K562 (cell line): ENCODE measurements at regions not wholly inside any gene's neighbourhood (a gene's known extent, or its start where the extent isn't known, plus 50 kb on each side); places are given as distances from the start of the nearest gene placed in this dataset.

Source experiments
- ATAC-seq: fragments of 200-7000 bp; cut with Tn5 transposase; 3 replicates; pipeline ENCODE4 v1.9.1; 2020; ENCODE audit warnings: moderate library complexity
- BruUV-seq: library from RNA; stranded (reverse); fragments of 400-500 nt; replicated peaks from 2 replicates; lab custom pipeline; 2021; lab: Mats Ljungman, UMichigan
- CTCF ChIA-PET: fragments of 300-600 bp; formaldehyde crosslinking; extraction: SDS; loops from one replicate; lab custom pipeline; 2021; ENCODE audit warnings: low intra/inter-chr PET ratio; lab: Yijun Ruan, JAX
- POLR2A ChIA-PET: fragments of 300-600, 350-650 bp; sonication (Branson Sonifier 250); formaldehyde crosslinking; extraction: SDS; loops from one replicate; lab custom pipeline; 2021; ENCODE audit warnings: antibody characterized with exemption, inconsistent platforms; lab: Yijun Ruan, JAX
- DNase-seq, 4 experiments: peaks; one replicate each; pipeline versions ENCODE4 v3.0.0 to v3.0.0-alpha.2; 2011 to 2018; ENCODE audit warnings: low spot score in 3 of 4, mixed read lengths in 3 of 4; ENCODE audit errors: extremely low read depth in 1 of 4
- FAIRE-seq: peaks from 2 replicates; lab custom pipeline; 2011; peaks lifted over from hg19 to GRCh38; lab: Jason Lieb, UNC
- H2AFZ ChIP-seq: 2 replicates; pipeline ENCODE4 v1.6.0; 2011; ENCODE audit warnings: low read depth, low read length, control low read depth, inconsistent platforms
- H3K27ac ChIP-seq: fragments of 200-600 bp; 3 replicates; pipeline ENCODE4 v1.8.0; 2011; ENCODE audit warnings: low read depth, mild to moderate bottlenecking, control low read depth, inconsistent platforms, low read length, moderate library complexity, mixed read lengths; ENCODE audit errors: extremely low read depth
- H3K27me3 ChIP-seq, 2 experiments: fragments of 300-600 bp in 1 of 2; 2 replicates in 1 of 2; 3 replicates in 1 of 2; pipeline versions ENCODE4 v1.6.0 to v1.8.0; 2011; ENCODE audit warnings: inconsistent platforms in 2 of 2, low read length in 2 of 2, mild to moderate bottlenecking in 1 of 2, mixed read lengths in 1 of 2, moderate library complexity in 1 of 2; ENCODE audit not compliant: control insufficient read depth in 2 of 2, insufficient read depth in 2 of 2
- H3K36me3 ChIP-seq: fragments of 300-600 bp; 3 replicates; pipeline ENCODE4 v1.8.0; 2011; ENCODE audit warnings: mild to moderate bottlenecking, low read length, inconsistent platforms; ENCODE audit not compliant: control insufficient read depth, insufficient read depth
- H3K4me1 ChIP-seq, 2 experiments: fragments of 200-600 bp in 1 of 2; replicated peaks in 1 of 2; 2 replicates in 1 of 2; 3 replicates in 1 of 2; pipeline versions ENCODE4 v1.5.1 to v1.8.0; 2011; ENCODE audit warnings: inconsistent platforms in 2 of 2, low read length in 2 of 2, mild to moderate bottlenecking in 1 of 2, mixed read lengths in 1 of 2, moderate library complexity in 1 of 2; ENCODE audit not compliant: control insufficient read depth in 2 of 2, insufficient read depth in 2 of 2
- H3K4me2 ChIP-seq: 2 replicates; pipeline ENCODE4 v1.6.1; 2011; ENCODE audit warnings: low read length, control low read depth, inconsistent platforms, mixed read lengths; ENCODE audit not compliant: insufficient read depth
- H3K4me3 ChIP-seq: fragments of 200-600 bp; sonication (generic), shearing (Covaris generic); 2 replicates; pipeline ENCODE4 v1.5.1; 2016; ENCODE audit warnings: control low read depth, inconsistent platforms
- H3K79me2 ChIP-seq: fragments of 200-600 bp; 3 replicates; pipeline ENCODE4 v1.8.0; 2011; ENCODE audit warnings: low read length, inconsistent platforms; ENCODE audit not compliant: control insufficient read depth, insufficient read depth
- H3K9ac ChIP-seq, 2 experiments: 2 replicates each; pipeline versions ENCODE4 v1.6.0 to v1.6.1; 2011; ENCODE audit warnings: low read depth in 2 of 2, low read length in 2 of 2, control low read depth in 1 of 2, inconsistent platforms in 1 of 2, mild to moderate bottlenecking in 1 of 2, mixed read lengths in 1 of 2; ENCODE audit not compliant: insufficient read depth in 1 of 2
- H3K9me1 ChIP-seq: one replicate; pipeline ENCODE4 v1.6.0; 2011; ENCODE audit warnings: inconsistent platforms, mild to moderate bottlenecking, low read length, moderate library complexity; ENCODE audit not compliant: control insufficient read depth, insufficient read depth
- H3K9me3 ChIP-seq: replicated peaks from 2 replicates; pipeline ENCODE4 v1.5.1; 2011; ENCODE audit warnings: low read depth, low read length, inconsistent platforms; ENCODE audit not compliant: control insufficient read depth, insufficient read depth
- H4K20me1 ChIP-seq: replicated peaks from 2 replicates; pipeline ENCODE4 v1.6.1; 2011; ENCODE audit warnings: low read length, inconsistent platforms, mixed read lengths; ENCODE audit not compliant: control insufficient read depth, insufficient read depth
- HSF4 ChIP-seq: fragments of 250-450 bp; sonication (Bioruptor Pico); IDR thresholded peaks from 2 replicates; pipeline ENCODE4 v2.1.2; 2022; ENCODE audit warnings: mild to moderate bottlenecking, moderate library complexity, borderline replicate concordance
- LARP7 ChIP-seq: fragments of 450-650 bp; IDR thresholded peaks from 2 replicates; pipeline ENCODE4 v1.6.1; 2016
- MIER1 ChIP-seq: fragments of 450-650 bp; IDR thresholded peaks from 2 replicates; pipeline ENCODE4 v1.6.1; 2016; ENCODE audit warnings: antibody characterized with exemption, mild to moderate bottlenecking, low read depth
- ZNF830 ChIP-seq: fragments of 250-450 bp; sonication (Bioruptor Pico); IDR thresholded peaks from 2 replicates; pipeline ENCODE4 v1.5.0; 2021; ENCODE audit warnings: mild to moderate bottlenecking
- WGBS: fragments of 100-300 bp; shearing (Covaris generic); methylation state at CpG from one replicate; pipeline ENCODE4 v1.1.6; 2016; ENCODE audit warnings: low coverage, mixed read lengths; ENCODE audit not compliant: insufficient coverage; ENCODE audit errors: missing lambda C conversion rate; 5-methylcytosine and 5-hydroxymethylcytosine counted together
- in situ Hi-C: fragments of 300-500 bp; cut with MboI; formaldehyde crosslinking; loops from 4 replicates; pipeline ENCODE4 v1.15.0; 2018; ENCODE audit warnings: inconsistent platforms, mixed read lengths
- intact Hi-C: fragments of 100-400 bp; cut with micrococcal nuclease; formaldehyde crosslinking; loops from 2 replicates; pipeline ENCODE4 v1.14.2; 2022
- TF ChIP-seq, protein P1 (sequence below): fragments of 200-800 bp; sonication (Bioruptor generic); IDR thresholded peaks from 2 replicates; pipeline ENCODE4 v1.6.1; 2016; ENCODE audit warnings: missing genetic modification characterization, missing compliant biosample characterization

DNA sequence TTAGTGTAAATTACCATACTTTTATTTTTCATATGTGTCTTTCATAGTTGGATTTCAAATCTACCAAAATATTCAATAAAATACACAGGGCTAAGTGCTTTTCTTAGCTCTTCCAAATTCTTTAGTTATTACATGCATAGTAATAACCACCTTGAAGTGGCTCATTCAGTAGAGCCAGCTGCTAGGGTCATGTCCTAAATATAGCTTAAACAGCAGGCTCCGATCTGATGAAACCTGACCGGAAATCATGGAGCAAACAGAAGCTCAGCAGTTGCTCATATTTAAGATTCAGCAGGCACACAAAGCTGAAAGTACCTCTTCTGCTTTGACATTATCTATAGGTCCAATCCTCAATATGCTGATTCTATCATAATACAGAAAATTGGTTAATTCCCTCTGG is 1470.4 kb downstream of the ADGRL3 start:
- Histone ChIP-seq H3K4me1 (no peaks in the 10 kb centered on the region), H3K9ac (no peak overlapping the region), H4K20me1 (no peaks in the 10 kb centered on the region), H2AFZ (no peak overlapping the region), H3K79me2 (no peaks in the 10 kb centered on the region), H3K4me2 (no peak overlapping the region), H3K27ac (no peak overlapping the region), H3K9me1 (no peaks in the 10 kb centered on the region), H3K27me3 (no peaks in the 10 kb centered on the region), H3K36me3 (no peaks in the 10 kb centered on the region), H3K4me3 (no peak overlapping the region), H3K9me3 (no peaks in the 10 kb centered on the region)
- no peak for DNase-seq
- TF ChIP-seq HSF4 (CRISPR knock-in tag) (no peak), LARP7 (no peak), MIER1 (no peak)
- BruUV-seq, result no TSS peak
- intact Hi-C loops (no loop called here), in situ Hi-C loops (no loop called here)
- no peak for ATAC-seq
- no peak for FAIRE-seq
- ChIA-PET POLR2A (no interaction called here), CTCF (no interaction called here)
- 0% methylated on average over 2 of the region's 2 CpGs for WGBS

DNA sequence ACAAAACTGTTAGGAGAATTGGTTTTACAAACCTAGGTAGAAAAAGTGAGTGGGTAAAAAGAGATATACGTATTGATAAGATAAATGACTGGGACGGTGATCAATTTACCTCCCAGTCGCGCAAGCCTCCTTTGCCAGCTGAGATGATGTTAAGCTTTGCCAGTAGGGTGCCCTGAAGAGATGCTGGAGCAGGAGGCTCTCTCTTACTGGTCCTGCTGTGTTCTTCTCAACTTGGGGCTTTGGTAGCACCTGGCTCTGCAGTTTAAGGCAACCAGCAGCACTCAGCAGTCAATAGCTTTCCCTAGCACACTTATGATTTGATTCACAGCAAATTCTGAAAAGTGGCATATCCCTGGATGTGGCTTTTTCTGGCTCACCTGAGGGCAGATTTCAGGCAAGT is 1461.7 kb downstream of the ADGRL3 start:
- BruUV-seq, result no TSS peak
- Histone ChIP-seq H3K4me3 (no peak overlapping the region), H3K36me3 (no peaks in the 10 kb centered on the region), H3K27me3 (no peaks in the 10 kb centered on the region), H3K27ac (no peak overlapping the region), H3K4me1 (no peaks in the 10 kb centered on the region), H4K20me1 (no peaks in the 10 kb centered on the region), H3K4me2 (no peak overlapping the region), H3K9me3 (no peaks in the 10 kb centered on the region), H3K9ac (no peak overlapping the region), H3K9me1 (no peaks in the 10 kb centered on the region), H3K79me2 (no peaks in the 10 kb centered on the region), H2AFZ (no peak overlapping the region)
- POLR2A ChIA-PET, result no interaction called here
- in situ Hi-C loops (no loop called here), intact Hi-C loops (no loop called here)
- FAIRE-seq (no peak), ATAC-seq (no peak), DNase-seq (no peak)
- CTCF ChIA-PET, result no interaction called here
- WGBS, result 0% methylated on average over 4 of the region's 4 CpGs
- TF ChIP-seq ZNF830 (CRISPR knock-in tag), result no peak
- TF ChIP-seq, protein P1, sequence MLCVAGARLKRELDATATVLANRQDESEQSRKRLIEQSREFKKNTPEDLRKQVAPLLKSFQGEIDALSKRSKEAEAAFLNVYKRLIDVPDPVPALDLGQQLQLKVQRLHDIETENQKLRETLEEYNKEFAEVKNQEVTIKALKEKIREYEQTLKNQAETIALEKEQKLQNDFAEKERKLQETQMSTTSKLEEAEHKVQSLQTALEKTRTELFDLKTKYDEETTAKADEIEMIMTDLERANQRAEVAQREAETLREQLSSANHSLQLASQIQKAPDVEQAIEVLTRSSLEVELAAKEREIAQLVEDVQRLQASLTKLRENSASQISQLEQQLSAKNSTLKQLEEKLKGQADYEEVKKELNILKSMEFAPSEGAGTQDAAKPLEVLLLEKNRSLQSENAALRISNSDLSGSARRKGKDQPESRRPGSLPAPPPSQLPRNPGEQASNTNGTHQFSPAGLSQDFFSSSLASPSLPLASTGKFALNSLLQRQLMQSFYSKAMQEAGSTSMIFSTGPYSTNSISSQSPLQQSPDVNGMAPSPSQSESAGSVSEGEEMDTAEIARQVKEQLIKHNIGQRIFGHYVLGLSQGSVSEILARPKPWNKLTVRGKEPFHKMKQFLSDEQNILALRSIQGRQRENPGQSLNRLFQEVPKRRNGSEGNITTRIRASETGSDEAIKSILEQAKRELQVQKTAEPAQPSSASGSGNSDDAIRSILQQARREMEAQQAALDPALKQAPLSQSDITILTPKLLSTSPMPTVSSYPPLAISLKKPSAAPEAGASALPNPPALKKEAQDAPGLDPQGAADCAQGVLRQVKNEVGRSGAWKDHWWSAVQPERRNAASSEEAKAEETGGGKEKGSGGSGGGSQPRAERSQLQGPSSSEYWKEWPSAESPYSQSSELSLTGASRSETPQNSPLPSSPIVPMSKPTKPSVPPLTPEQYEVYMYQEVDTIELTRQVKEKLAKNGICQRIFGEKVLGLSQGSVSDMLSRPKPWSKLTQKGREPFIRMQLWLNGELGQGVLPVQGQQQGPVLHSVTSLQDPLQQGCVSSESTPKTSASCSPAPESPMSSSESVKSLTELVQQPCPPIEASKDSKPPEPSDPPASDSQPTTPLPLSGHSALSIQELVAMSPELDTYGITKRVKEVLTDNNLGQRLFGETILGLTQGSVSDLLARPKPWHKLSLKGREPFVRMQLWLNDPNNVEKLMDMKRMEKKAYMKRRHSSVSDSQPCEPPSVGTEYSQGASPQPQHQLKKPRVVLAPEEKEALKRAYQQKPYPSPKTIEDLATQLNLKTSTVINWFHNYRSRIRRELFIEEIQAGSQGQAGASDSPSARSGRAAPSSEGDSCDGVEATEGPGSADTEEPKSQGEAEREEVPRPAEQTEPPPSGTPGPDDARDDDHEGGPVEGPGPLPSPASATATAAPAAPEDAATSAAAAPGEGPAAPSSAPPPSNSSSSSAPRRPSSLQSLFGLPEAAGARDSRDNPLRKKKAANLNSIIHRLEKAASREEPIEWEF (CRISPR knock-in tag), result no peak
